RWPE2 (cell line): ENCODE measurements at regions not wholly inside any gene's neighbourhood (a gene's known extent, or its start where the extent isn't known, plus 50 kb on each side); places are given as distances from the start of the nearest gene placed in this dataset.

Experiments
- ATAC-seq: fragments of 200-7000 bp; cut with Tn5 transposase; 3 replicates; pipeline ENCODE4 v1.9.1; 2021; ENCODE audit warnings: low read depth
- DNase-seq: peaks from one replicate; pipeline ENCODE4 v3.0.0-alpha.2; 2020; ENCODE audit warnings: low spot score
- H3K27ac ChIP-seq: fragments of 450-650 bp; 2 replicates; pipeline ENCODE4 v1.5.1; 2017; ENCODE audit warnings: mild to moderate bottlenecking; ENCODE audit not compliant: poor library complexity, severe bottlenecking
- H3K27me3 ChIP-seq: fragments of 250-450 bp; sonication (Bioruptor Pico); 2 replicates; pipeline ENCODE4 v1.5.1; 2021; ENCODE audit warnings: mild to moderate bottlenecking, moderate library complexity; ENCODE audit not compliant: insufficient read depth, poor library complexity, severe bottlenecking
- H3K36me3 ChIP-seq: fragments of 250-450 bp; sonication (Bioruptor Pico); 2 replicates; pipeline ENCODE4 v1.5.1; 2020; ENCODE audit warnings: low read depth, mild to moderate bottlenecking, moderate library complexity
- H3K4me1 ChIP-seq: fragments of 250-450 bp; sonication (Bioruptor Pico); 2 replicates; pipeline ENCODE4 v1.5.1; 2021; ENCODE audit warnings: mild to moderate bottlenecking, moderate library complexity; ENCODE audit not compliant: insufficient read depth, poor library complexity, severe bottlenecking
- H3K4me3 ChIP-seq: fragments of 250-450 bp; sonication (Bioruptor Pico); 2 replicates; pipeline ENCODE4 v1.5.1; 2021; ENCODE audit warnings: mild to moderate bottlenecking, moderate library complexity; ENCODE audit not compliant: severe bottlenecking
- H3K9me3 ChIP-seq: fragments of 250-450 bp; sonication (Bioruptor Pico); 2 replicates; pipeline ENCODE4 v1.5.1; 2021; ENCODE audit warnings: mild to moderate bottlenecking, moderate library complexity; ENCODE audit not compliant: severe bottlenecking
- CTCF ChIP-seq: fragments of 450-650 bp; IDR thresholded peaks from one replicate; pipeline ENCODE4 v1.5.1; 2017; ENCODE audit warnings: mild to moderate bottlenecking, moderate library complexity; ENCODE audit not compliant: poor library complexity, severe bottlenecking

GRCh38 chr7:116150588-116150987 lies 59.8 kb upstream of the TES start:
- H3K4me3 ChIP-seq: no peak overlapping the region
- no peak overlapping the region for H3K27ac ChIP-seq
- ATAC-seq (no peak), DNase-seq (no peak)
- H3K36me3 ChIP-seq: no peaks in the 10 kb centered on the region
- no peaks in the 10 kb centered on the region for H3K9me3 ChIP-seq
- no peaks in the 10 kb centered on the region for H3K4me1 ChIP-seq
- H3K27me3 ChIP-seq: no peaks in the 10 kb centered on the region
- no peak for TF ChIP-seq CTCF

- H3K9me3 ChIP-seq: no peaks in the 10 kb centered on the region
- DNase-seq (no peak), ATAC-seq (no peak)
- no peak overlapping the region for H3K4me3 ChIP-seq
- no peak overlapping the region for H3K27ac ChIP-seq
- no peaks in the 10 kb centered on the region for H3K36me3 ChIP-seq
- TF ChIP-seq CTCF: no peak
- no peaks in the 10 kb centered on the region for H3K27me3 ChIP-seq
- H3K4me1 ChIP-seq: no peaks in the 10 kb centered on the region
Observed at GRCh38 chr7:116152276-116152675, 58.1 kb upstream of the TES start.

GRCh38 chr7:116153050-116153449 lies 57.3 kb upstream of the TES start:
- Histone ChIP-seq H3K9me3 (no peaks in the 10 kb centered on the region), H3K4me1 (no peaks in the 10 kb centered on the region), H3K27me3 (no peaks in the 10 kb centered on the region), H3K36me3 (no peaks in the 10 kb centered on the region), H3K27ac (no peak overlapping the region), H3K4me3 (no peak overlapping the region)
- no peak for DNase-seq
- no peak for TF ChIP-seq CTCF
- ATAC-seq: no peak

GRCh38 chr7:116159711-116160110 lies 50.6 kb upstream of the TES start:
- no peaks in the 10 kb centered on the region for H3K9me3 ChIP-seq
- H3K27me3 ChIP-seq: no peaks in the 10 kb centered on the region
- no peak overlapping the region for H3K27ac ChIP-seq
- no peak for TF ChIP-seq CTCF
- H3K4me3 ChIP-seq: no peak overlapping the region
- no peaks in the 10 kb centered on the region for H3K4me1 ChIP-seq
- no peak for ATAC-seq
- no peak for DNase-seq
- no peaks in the 10 kb centered on the region for H3K36me3 ChIP-seq
